ENCODE measurements at regions not wholly inside any gene's neighbourhood (a gene's known extent, or its start where the extent isn't known, plus 50 kb on each side); places are given as distances from the start of the nearest gene placed in this dataset.

DNA sequence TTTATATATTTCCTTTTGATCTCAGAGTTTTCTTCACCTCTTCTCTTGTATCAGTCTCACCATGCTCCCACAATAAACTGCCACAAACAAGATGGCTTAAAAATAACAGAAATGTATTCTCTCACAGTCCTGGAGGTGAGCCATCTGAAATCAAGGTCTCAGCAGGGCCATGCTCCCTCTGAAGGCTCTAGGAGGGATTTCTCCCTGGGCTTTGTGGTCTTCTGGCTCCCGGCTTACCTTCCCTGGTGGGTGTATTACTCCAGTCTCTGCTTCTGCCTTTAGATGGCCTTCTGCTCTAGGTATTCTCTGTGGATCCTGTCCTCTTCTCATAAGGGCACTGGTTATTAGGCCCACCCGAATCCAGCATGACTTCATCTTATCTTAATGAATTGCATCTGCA is 994.7 kb upstream of the POU3F3 start:
- Mint-ChIP-seq H3K27me3 (no peaks in the 10 kb centered on the region), H3K9me3 (no peaks in the 10 kb centered on the region), H3K27ac (no peak overlapping the region), H3K4me1 (no peaks in the 10 kb centered on the region), H3K36me3 (no peaks in the 10 kb centered on the region), H3K4me3 (no peak overlapping the region)
- no peak for DNase-seq
- CTCF ChIA-PET = no interaction called here

DNA sequence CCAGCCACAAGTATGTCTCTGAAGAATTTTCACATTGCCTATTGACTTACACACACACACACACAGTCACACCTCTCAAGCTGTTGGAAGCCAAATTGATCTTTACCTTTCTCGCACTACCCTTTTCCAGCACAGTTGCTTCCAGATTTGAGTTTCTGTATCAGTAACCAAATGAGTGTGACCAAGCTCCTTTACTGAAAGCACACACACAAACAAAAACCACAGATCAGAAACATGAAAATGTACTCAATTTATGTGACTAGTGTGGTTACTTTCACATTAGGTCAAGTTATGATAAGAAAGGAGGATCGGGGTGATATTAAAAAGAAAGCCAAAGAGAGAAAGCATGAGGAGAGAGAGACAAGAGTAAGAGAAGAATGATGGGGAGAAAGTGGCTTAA is 993.9 kb upstream of the POU3F3 start:
- DNase-seq = no peak
- Mint-ChIP-seq H3K36me3 (no peaks in the 10 kb centered on the region), H3K27me3 (no peaks in the 10 kb centered on the region), H3K27ac (no peak overlapping the region), H3K4me3 (no peak overlapping the region), H3K4me1 (no peaks in the 10 kb centered on the region), H3K9me3 (no peaks in the 10 kb centered on the region)
- CTCF ChIA-PET = no interaction called here

DNA sequence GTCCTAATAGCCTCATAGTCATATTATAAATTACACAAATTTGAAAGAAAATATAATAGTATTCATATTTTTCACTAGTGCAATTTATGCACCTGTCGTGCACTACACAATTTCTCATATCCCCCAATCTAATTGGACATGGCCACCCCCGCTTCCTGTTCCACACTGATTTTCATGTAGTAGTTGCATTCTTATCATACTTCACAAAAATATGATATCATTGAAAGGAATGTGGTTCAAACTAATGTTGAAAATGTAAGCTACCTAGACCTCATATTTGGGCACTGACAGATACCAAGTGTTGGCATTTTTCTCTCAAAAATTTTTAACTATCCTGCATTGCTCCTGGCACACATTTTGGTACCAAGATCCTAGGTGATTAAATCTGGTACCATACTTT is 985.5 kb upstream of the POU3F3 start:
- no peak overlapping the region for H3K4me3 Mint-ChIP-seq
- H3K36me3 Mint-ChIP-seq = no peaks in the 10 kb centered on the region
- no peaks in the 10 kb centered on the region for H3K4me1 Mint-ChIP-seq
- no peak overlapping the region for H3K27ac Mint-ChIP-seq
- no peaks in the 10 kb centered on the region for H3K9me3 Mint-ChIP-seq
- H3K27me3 Mint-ChIP-seq = no peaks in the 10 kb centered on the region
- DNase-seq = no peak
- CTCF ChIA-PET = no interaction called here

- CTCF ChIA-PET = no interaction called here
- no peaks in the 10 kb centered on the region for H3K9me3 Mint-ChIP-seq
- H3K36me3 Mint-ChIP-seq = no peaks in the 10 kb centered on the region
- H3K4me1 Mint-ChIP-seq = no peaks in the 10 kb centered on the region
- H3K4me3 Mint-ChIP-seq = no peak overlapping the region
- no peak overlapping the region for H3K27ac Mint-ChIP-seq
- no peaks in the 10 kb centered on the region for H3K27me3 Mint-ChIP-seq
- DNase-seq = no peak
Measured at GRCh38 chr2:103873716-103874351, 980.1 kb upstream of the POU3F3 start.

DNA sequence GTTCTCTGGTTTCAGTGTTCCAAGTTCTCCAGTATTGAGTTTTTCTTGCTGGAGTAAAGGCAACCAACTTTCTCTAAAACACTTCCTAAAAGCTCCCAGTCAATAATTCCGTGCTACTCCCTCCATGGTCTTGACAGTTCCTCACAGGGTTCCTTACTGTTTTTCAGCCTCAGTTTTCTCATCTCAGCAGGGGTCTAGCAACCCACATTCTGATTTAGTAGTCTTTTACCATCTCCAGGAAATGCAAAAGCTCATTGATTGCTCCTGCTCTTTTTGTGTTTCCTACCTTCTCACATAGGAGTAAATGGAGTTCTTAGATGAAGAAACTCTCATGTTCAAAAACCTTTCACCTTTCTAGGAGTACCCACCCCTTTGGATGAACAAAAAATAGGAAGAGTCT is 978.8 kb upstream of the POU3F3 start:
- Mint-ChIP-seq H3K27me3 (no peaks in the 10 kb centered on the region), H3K27ac (no peak overlapping the region), H3K9me3 (no peaks in the 10 kb centered on the region), H3K4me3 (no peak overlapping the region), H3K36me3 (no peaks in the 10 kb centered on the region), H3K4me1 (no peaks in the 10 kb centered on the region)
- DNase-seq = no peak
- CTCF ChIA-PET = no interaction called here

GRCh38 chr2:103875531-103875930 is 978.4 kb upstream of the POU3F3 start:
- no peak for DNase-seq
- no peaks in the 10 kb centered on the region for H3K27me3 Mint-ChIP-seq
- no peak overlapping the region for H3K27ac Mint-ChIP-seq
- H3K36me3 Mint-ChIP-seq = no peaks in the 10 kb centered on the region
- CTCF ChIA-PET = no interaction called here
- H3K4me1 Mint-ChIP-seq = no peaks in the 10 kb centered on the region
- no peak overlapping the region for H3K4me3 Mint-ChIP-seq
- H3K9me3 Mint-ChIP-seq = no peaks in the 10 kb centered on the region

DNA sequence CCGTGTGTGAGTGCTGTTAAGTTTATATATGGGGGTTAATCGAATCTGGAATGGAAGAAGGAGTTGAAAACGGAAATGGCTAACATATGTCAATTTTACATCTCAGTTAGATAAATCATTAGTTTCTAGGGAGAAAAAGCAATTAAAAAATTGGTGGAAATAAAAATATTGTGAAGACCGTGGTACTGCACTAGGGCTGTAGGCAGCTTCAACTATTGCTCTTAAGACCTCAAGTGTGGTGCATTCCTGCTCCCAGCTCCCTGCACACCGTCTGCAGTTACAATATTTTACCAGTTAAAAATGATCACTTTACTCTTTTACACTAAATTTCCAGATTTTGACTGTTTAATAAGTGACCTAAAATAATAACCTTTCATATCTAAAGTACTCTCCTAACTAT is 977.3 kb upstream of the POU3F3 start:
- CTCF ChIA-PET = no interaction called here
- no peaks in the 10 kb centered on the region for H3K4me1 Mint-ChIP-seq
- H3K4me3 Mint-ChIP-seq = no peak overlapping the region
- H3K9me3 Mint-ChIP-seq = peaks cover 2% of the 10 kb centered on the region
- H3K27me3 Mint-ChIP-seq = no peaks in the 10 kb centered on the region
- H3K27ac Mint-ChIP-seq = no peak overlapping the region
- DNase-seq = no peak
- H3K36me3 Mint-ChIP-seq = no peaks in the 10 kb centered on the region

GRCh38 chr2:103879101-103879500 is 974.8 kb upstream of the POU3F3 start:
- no peaks in the 10 kb centered on the region for H3K36me3 Mint-ChIP-seq
- CTCF ChIA-PET = no interaction called here
- H3K9me3 Mint-ChIP-seq = peaks cover 2% of the 10 kb centered on the region
- no peaks in the 10 kb centered on the region for H3K27me3 Mint-ChIP-seq
- no peak overlapping the region for H3K4me3 Mint-ChIP-seq
- H3K27ac Mint-ChIP-seq = no peak overlapping the region
- no peak for DNase-seq
- no peaks in the 10 kb centered on the region for H3K4me1 Mint-ChIP-seq

GRCh38 chr2:103880081-103880834 is 973.7 kb upstream of the POU3F3 start:
- Mint-ChIP-seq H3K4me1 (no peaks in the 10 kb centered on the region), H3K9me3 (peaks cover 2% of the 10 kb centered on the region), H3K27ac (no peak overlapping the region), H3K4me3 (no peak overlapping the region), H3K27me3 (no peaks in the 10 kb centered on the region), H3K36me3 (no peaks in the 10 kb centered on the region)
- CTCF ChIA-PET = no interaction called here
- no peak for DNase-seq

DNA sequence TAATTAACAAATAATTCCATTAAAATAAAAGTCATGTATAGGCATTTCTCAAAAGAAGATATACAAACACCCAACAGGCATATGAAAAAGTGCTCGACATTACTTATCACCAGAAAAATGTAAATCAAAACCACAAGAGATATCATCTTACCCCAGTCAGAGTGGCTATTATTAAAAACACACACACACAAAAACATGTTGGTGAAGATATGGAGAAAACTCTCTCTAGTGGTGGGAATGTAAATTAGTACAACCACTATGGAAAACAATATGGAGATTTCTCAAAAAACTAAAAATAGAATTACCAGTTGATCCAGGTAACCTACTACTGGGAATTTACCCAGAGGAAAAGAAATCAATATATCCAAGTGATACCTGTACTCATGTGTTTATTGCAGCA is 966.3 kb upstream of the POU3F3 start:
- H3K4me1 Mint-ChIP-seq = no peaks in the 10 kb centered on the region
- no peaks in the 10 kb centered on the region for H3K27me3 Mint-ChIP-seq
- CTCF ChIA-PET = no interaction called here
- H3K4me3 Mint-ChIP-seq = no peak overlapping the region
- H3K36me3 Mint-ChIP-seq = no peaks in the 10 kb centered on the region
- peaks cover 3% of the 10 kb centered on the region for H3K9me3 Mint-ChIP-seq
- H3K27ac Mint-ChIP-seq = no peak overlapping the region
- no peak for DNase-seq

GRCh38 chr2:103896182-103896581 is 957.7 kb upstream of the POU3F3 start:
- no peak overlapping the region for H3K27ac Mint-ChIP-seq
- no peaks in the 10 kb centered on the region for H3K4me1 Mint-ChIP-seq
- no peak for DNase-seq
- H3K9me3 Mint-ChIP-seq = no peaks in the 10 kb centered on the region
- no peaks in the 10 kb centered on the region for H3K36me3 Mint-ChIP-seq
- no peak overlapping the region for H3K4me3 Mint-ChIP-seq
- H3K27me3 Mint-ChIP-seq = no peaks in the 10 kb centered on the region
- CTCF ChIA-PET = no interaction called here

- CTCF ChIA-PET = no interaction called here
- H3K4me3 Mint-ChIP-seq = no peak overlapping the region
- no peaks in the 10 kb centered on the region for H3K4me1 Mint-ChIP-seq
- no peaks in the 10 kb centered on the region for H3K9me3 Mint-ChIP-seq
- H3K27ac Mint-ChIP-seq = no peak overlapping the region
- no peak for DNase-seq
- no peaks in the 10 kb centered on the region for H3K36me3 Mint-ChIP-seq
- H3K27me3 Mint-ChIP-seq = no peaks in the 10 kb centered on the region
Measured at GRCh38 chr2:103898561-103898960, 955.4 kb upstream of the POU3F3 start.

GRCh38 chr2:103902347-103902746 is 951.6 kb upstream of the POU3F3 start:
- no peak overlapping the region for H3K4me3 Mint-ChIP-seq
- no peaks in the 10 kb centered on the region for H3K27me3 Mint-ChIP-seq
- H3K36me3 Mint-ChIP-seq = no peaks in the 10 kb centered on the region
- H3K9me3 Mint-ChIP-seq = no peaks in the 10 kb centered on the region
- H3K27ac Mint-ChIP-seq = no peak overlapping the region
- no peaks in the 10 kb centered on the region for H3K4me1 Mint-ChIP-seq
- no peak for DNase-seq
- CTCF ChIA-PET = no interaction called here

GRCh38 chr2:103921161-103921560 is 932.8 kb upstream of the POU3F3 start:
- no peak overlapping the region for H3K27ac Mint-ChIP-seq
- CTCF ChIA-PET = no interaction called here
- H3K9me3 Mint-ChIP-seq = peaks cover 4% of the 10 kb centered on the region
- H3K36me3 Mint-ChIP-seq = no peaks in the 10 kb centered on the region
- no peaks in the 10 kb centered on the region for H3K27me3 Mint-ChIP-seq
- no peak overlapping the region for H3K4me3 Mint-ChIP-seq
- no peak for DNase-seq
- H3K4me1 Mint-ChIP-seq = no peaks in the 10 kb centered on the region

DNA sequence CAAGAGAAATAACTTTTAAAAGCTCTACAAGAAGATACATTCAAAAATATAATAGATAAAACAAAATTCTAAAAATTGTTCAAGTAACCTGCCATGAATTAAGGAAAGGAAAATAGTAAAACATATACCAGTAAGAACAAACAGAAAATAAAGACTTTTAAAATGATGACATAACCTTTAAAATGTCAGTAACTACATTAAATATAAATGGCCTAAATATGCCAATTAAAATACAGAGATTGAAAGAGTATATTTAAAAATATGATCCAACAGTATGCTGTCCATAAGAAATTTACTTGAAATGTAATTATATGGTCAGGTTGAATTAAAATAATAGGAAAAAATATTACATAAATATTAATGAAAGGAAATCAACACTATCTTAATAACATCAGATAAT is 911.7 kb upstream of the POU3F3 start:
- Mint-ChIP-seq H3K36me3 (no peaks in the 10 kb centered on the region), H3K9me3 (peaks cover 2% of the 10 kb centered on the region), H3K4me1 (no peaks in the 10 kb centered on the region), H3K4me3 (no peak overlapping the region), H3K27ac (no peak overlapping the region), H3K27me3 (no peaks in the 10 kb centered on the region)
- CTCF ChIA-PET = no interaction called here
- DNase-seq = no peak
